ENCODE measurements at regions not wholly inside any gene's neighbourhood (a gene's known extent, or its start where the extent isn't known, plus 50 kb on each side); places are given as distances from the start of the nearest gene placed in this dataset.

GRCh38 chr2:191577605-191578004, 100.3 kb upstream of the NABP1 start:
- TF ChIP-seq POLR2A (IDR thresholded peaks at IDR 0.05; ENCODE audit: low read depth, low read length) (no peak), FOS (IDR thresholded peaks at IDR 0.05; ENCODE audit: borderline replicate concordance, insufficient read depth, low read length) (no peak), CTCF (IDR thresholded peaks at IDR 0.05; ENCODE audit: extremely low read depth in 1 of 2, insufficient read depth in 1 of 2, low read depth in 1 of 2, low read length in 2 of 2) (no peak)

Measured in endothelial cell of umbilical vein (primary cell).